NCI-H774 (cell line): ENCODE measurements at regions not wholly inside any gene's neighbourhood (a gene's known extent, or its start where the extent isn't known, plus 50 kb on each side); places are given as distances from the start of the nearest gene placed in this dataset.

Experiments
- DNase-seq: peaks from one replicate; lab custom pipeline; 2025; lab: John Stamatoyannopoulos, UW

DNA sequence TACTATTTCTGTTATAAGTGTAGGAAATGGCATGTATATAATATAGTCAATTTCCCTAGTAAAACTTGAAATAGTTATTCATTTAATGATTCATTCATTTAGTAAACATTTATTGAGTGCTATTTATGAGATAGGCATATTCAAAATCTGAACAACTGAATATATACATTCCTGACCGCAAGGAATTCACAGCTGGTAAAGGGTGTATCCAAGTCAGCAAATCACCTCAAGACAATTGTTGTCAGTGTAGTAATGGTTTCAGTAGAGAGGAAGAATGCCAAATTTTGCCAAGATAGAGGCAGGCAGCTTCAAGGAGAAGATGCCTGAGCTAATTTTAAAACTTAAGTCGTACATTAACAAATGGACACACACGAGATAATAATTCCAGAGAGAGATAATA is 89.8 kb upstream of the CHST9 start:
- no peak for DNase-seq

DNA sequence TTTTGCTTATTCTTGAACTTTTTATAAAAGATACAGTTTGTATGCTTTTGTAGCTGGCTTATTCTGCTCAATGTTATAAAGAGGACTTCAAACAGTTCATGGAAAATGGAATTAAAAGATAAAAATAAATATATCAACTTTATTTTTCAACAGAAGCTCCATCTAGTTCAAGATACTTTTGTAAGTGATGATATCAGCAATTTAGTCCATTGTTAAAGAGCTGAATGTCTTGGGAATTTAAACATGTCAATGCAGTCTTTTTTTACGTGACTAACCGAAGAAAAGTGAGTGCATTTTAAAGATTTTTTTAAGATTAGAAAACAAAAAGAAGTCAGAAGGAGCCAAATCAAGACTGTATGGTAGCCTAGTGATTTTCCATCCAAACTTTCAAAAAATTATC is 85.4 kb upstream of the CHST9 start:
- DNase-seq: no peak

DNA sequence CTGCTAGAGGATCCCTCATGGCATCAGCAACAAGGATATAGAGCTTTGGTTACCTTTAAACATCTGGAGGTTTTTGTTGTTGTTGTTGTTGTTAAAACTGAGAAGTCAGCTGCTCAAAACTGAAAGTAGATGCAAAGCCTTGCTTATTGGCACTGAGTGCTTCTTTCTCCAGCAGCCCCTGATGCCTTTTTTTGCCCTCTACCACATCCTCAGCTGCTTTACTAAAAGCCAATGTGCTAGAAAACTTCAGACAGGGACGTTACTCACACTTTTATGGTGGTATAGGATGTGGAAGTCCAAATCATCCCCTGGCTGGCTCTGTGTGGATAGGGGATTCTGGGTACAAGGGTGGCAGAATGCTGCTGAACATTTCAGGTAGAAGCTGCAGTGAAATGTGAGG is 78.3 kb upstream of the CHST9 start:
- DNase-seq: no peak

DNA sequence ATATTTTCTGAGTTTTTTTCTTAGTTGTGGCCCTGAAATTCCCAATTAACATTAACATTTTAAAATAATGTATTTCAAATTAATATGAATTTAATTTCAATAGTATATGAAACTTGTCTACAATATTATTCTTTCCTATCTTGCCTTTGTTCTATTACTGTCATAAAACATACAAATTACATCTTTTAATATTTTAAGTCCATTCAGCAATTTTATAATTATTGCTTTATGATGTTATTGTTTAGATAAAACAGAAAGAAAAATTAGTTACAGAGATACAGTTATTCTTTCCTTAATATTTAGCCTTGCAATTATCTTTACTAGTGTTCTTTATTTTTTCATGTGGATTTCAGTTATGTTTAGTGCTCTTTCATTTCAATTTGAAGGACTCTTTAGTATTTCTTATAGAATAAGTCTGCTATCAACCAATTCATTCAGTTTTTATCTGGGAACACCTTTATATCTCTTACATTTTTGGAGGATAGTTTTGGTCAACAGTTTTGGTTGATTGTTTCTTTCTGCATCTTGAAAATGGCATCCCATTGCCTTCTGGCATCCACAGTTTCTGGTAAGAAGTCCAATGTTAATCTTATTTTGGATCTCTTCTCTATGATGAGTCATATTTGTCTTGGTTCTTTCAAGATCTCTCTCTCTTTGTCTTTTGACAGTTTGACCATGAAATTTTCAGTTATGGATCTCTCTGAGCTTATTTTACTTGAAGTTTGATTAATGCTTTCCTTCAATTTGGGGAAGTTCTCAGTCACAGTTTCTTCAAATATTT is 76.9 kb upstream of the CHST9 start:
- no peak for DNase-seq

DNA sequence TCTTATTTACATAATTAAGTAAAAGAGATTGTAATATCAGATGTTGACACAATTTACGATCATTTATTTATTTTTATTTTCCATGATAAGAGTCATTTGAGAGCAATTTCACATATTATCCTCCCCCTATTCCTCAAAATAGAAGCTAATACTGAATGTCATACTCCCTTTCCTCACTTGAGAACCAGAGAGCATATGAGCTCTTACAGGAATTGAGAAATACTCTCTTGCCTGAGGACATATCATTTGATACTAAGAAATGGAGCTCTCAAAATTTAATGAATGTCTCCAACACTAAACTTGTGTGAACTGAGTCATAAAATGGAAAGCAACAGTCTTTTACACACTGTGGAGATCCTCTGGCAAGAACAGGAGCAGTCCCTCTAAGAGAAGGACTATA is 68.5 kb upstream of the CHST9 start:
- DNase-seq: no peak

DNA sequence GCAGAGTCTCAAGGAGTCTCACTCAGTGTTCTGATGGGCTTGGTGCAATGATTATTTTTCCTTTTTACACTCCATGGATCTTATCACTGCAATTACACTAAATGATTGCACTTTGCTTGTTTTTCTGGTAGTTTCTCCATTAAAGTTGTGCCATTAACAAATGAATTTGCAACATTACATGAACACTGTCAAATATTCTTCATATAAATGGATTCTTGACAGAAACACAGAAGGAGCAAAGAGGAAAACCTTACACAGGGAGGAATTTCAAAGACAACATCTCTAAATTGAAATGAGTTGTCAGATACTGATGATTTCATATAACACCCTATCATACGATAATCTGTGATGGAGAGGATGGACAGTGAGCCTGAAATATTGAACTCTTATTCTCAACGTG is 65.4 kb upstream of the CHST9 start:
- DNase-seq: no peak

DNA sequence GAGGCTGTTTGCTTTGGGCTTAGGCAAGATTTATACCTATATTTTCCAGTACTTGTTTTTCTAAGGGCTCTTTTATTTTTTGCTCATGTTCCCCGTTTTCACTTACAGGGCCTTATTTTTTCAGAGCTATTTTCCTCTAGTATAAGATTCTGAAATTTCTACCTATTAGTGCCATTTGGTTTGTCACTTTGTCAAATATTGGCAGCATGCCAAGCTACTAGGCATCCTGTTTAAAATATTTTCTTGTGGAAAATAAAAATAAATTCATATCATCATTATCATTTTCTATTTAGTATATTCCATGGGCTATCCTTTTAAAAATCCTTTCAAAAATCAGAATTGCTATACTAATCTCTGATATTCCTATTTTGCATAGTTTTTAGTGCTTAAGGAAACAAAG is 64.8 kb upstream of the CHST9 start:
- no peak for DNase-seq

- DNase-seq: no peak
Observed at GRCh38 chr18:27244259-27244658, 59.2 kb upstream of the CHST9 start.

GRCh38 chr18:27242392-27243047 is 57.4 kb upstream of the CHST9 start:
- no peak for DNase-seq

- no peak for DNase-seq
Observed at GRCh38 chr18:27240383-27240782, 55.3 kb upstream of the CHST9 start.

DNA sequence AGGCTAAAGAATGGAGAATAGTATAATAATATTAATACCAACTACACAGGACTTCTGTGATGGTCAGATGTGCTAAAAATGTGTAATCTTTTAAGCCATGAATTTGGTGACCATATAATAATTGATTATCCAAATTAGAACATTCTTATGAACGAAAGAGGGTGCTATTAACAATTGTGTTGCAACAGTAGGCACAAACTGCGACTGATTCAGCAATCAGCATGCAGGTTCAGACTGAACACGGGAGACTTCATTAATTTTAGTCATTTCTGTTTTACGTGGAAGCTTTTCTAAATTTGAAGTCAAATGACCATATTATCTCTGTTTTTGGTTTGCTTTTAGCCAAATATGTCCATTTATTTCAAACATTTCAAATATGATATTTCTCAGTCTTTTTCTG is 54.6 kb upstream of the CHST9 start:
- DNase-seq: no peak

DNA sequence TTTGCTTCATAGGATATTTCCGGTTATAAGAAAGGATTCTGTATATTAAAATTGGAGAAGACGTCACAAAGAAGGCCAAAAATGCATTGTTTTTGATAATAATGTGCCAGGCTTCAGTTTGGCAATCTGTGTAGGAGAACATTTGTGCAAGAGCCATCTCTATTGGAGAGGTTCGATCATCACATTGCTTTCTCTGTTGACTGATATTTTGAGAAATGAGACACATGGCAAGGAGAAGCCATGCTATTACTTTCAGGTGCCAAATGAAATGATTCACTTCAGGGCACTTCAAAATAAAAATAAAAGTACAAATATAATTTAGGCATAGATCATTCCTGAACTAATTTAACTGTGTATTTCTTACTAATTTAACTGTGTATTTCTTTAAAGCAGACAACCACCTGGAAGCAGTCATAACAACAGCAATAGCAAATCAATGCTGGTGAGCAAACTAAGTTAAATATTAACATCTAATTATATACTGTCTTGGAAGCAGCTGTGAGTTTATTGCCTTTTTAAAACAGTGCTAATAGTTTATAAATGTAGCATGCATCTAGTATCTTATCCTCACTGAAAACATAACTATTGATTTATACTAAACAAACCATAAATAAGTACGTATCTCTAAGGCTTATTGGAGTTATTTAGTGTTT is 50.2 kb upstream of the CHST9 start:
- DNase-seq: no peak
